Cardiac muscle cell (in vitro differentiated cells and primary cell): ENCODE measurements at regions not wholly inside any gene's neighbourhood (a gene's known extent, or its start where the extent isn't known, plus 50 kb on each side); places are given as distances from the start of the nearest gene placed in this dataset.

Experiments
- DNase-seq, 2 donors: peaks; one replicate each; pipeline versions ENCODE4 v3.0.0 to v3.0.0-alpha.2; 2010 to 2017; ENCODE audit warnings: low read depth in 1 of 2, low spot score in 1 of 2
- H3K27ac ChIP-seq: fragments of 200-600 bp; sonication (generic); 2 replicates; pipeline ENCODE4 v1.5.1; 2016
- H3K27me3 ChIP-seq: fragments of 200-600 bp; sonication (generic); 2 replicates; pipeline ENCODE4 v1.6.0; 2016; ENCODE audit warnings: control low read depth
- H3K36me3 ChIP-seq: fragments of 200-600 bp; sonication (generic); 2 replicates; pipeline ENCODE4 v1.5.1; 2016; ENCODE audit warnings: control low read depth
- H3K4me1 ChIP-seq: fragments of 200-600 bp; sonication (generic); 2 replicates; pipeline ENCODE4 v1.8.1; 2017; ENCODE audit warnings: low read depth, mild to moderate bottlenecking, mixed run types
- H3K4me3 ChIP-seq: fragments of 200-600 bp; sonication (generic); 2 replicates; pipeline ENCODE4 v1.5.1; 2016; ENCODE audit warnings: mild to moderate bottlenecking
- H3K9me3 ChIP-seq: fragments of 200-600 bp; sonication (generic); 2 replicates; pipeline ENCODE4 v1.5.1; 2017; ENCODE audit warnings: low read depth, mild to moderate bottlenecking, control low read depth
- CTCF ChIP-seq: IDR thresholded peaks from 2 replicates; pipeline ENCODE4 v1.5.1; 2012; ENCODE audit warnings: low read depth, mild to moderate bottlenecking, low read length

- Histone ChIP-seq H3K4me1 (peaks cover 5% of the 10 kb centered on the region), H3K36me3 (no peaks in the 10 kb centered on the region), H3K9me3 (no peaks in the 10 kb centered on the region), H3K27ac (no peak overlapping the region), H3K27me3 (no peaks in the 10 kb centered on the region), H3K4me3 (no peak overlapping the region)
- TF ChIP-seq CTCF, result no peak
- DNase-seq, result no peak
Observed at GRCh38 chr1:87553511-87553910, 224.8 kb downstream of the LMO4 start.

- Histone ChIP-seq H3K27me3 (no peaks in the 10 kb centered on the region), H3K4me1 (peaks cover 14% of the 10 kb centered on the region), H3K4me3 (no peak overlapping the region), H3K27ac (no peak overlapping the region), H3K9me3 (no peaks in the 10 kb centered on the region), H3K36me3 (no peaks in the 10 kb centered on the region)
- no peak for TF ChIP-seq CTCF
- DNase-seq, result no peak
Observed at GRCh38 chr1:87555366-87555765, 226.7 kb downstream of the LMO4 start.

- Histone ChIP-seq H3K4me1 (peaks cover 19% of the 10 kb centered on the region), H3K9me3 (no peaks in the 10 kb centered on the region), H3K36me3 (no peaks in the 10 kb centered on the region), H3K27ac (no peak overlapping the region), H3K4me3 (no peak overlapping the region), H3K27me3 (no peaks in the 10 kb centered on the region)
- no peak for TF ChIP-seq CTCF
- no peak for DNase-seq
Observed at GRCh38 chr1:87556326-87556725, 227.6 kb downstream of the LMO4 start.

GRCh38 chr1:87558921-87559320 is 230.2 kb downstream of the LMO4 start:
- no peaks in the 10 kb centered on the region for H3K27me3 ChIP-seq
- no peak for TF ChIP-seq CTCF
- no peak overlapping the region for H3K4me3 ChIP-seq

GRCh38 chr1:87560137-87560536 is 231.5 kb downstream of the LMO4 start:
- Histone ChIP-seq H3K27me3 (no peaks in the 10 kb centered on the region), H3K36me3 (no peaks in the 10 kb centered on the region), H3K4me1 (peaks cover 19% of the 10 kb centered on the region), H3K4me3 (no peak overlapping the region), H3K9me3 (no peaks in the 10 kb centered on the region), H3K27ac (no peak overlapping the region)
- DNase-seq, result no peak
- TF ChIP-seq CTCF, result no peak

More at GRCh38 chr1:87558921-87559320, 230.2 kb downstream of the LMO4 start:
- Histone ChIP-seq H3K27ac (peak overlapping the region; percentile 36), H3K36me3 (no peaks in the 10 kb centered on the region), H3K4me1 (peaks cover 19% of the 10 kb centered on the region), H3K9me3 (no peaks in the 10 kb centered on the region)
- peak; percentile 2 to 14 for DNase-seq
